A549 (cell line): ENCODE measurements at regions not wholly inside any gene's neighbourhood (a gene's known extent, or its start where the extent isn't known, plus 50 kb on each side); places are given as distances from the start of the nearest gene placed in this dataset.

ENCODE experiments used
- BCL3 ChIP-seq: fragments of >200 bp; sonication (Bioruptor Twin); formaldehyde crosslinking; IDR thresholded peaks from 3 replicates; pipeline ENCODE4 v1.6.1; 2016
- BHLHE40 ChIP-seq: IDR thresholded peaks from 2 replicates; pipeline ENCODE4 v1.6.1; 2012; ENCODE audit warnings: low read depth, low read length, inconsistent platforms
- CTCF ChIP-seq: fragments of >200 bp; sonication (Bioruptor Twin); formaldehyde crosslinking; IDR thresholded peaks from 3 replicates; pipeline ENCODE4 v1.5.1; 2016
- EP300 ChIP-seq, 2 experiments: fragments of >200 bp; sonication (Bioruptor Twin); formaldehyde crosslinking; IDR thresholded peaks; 2 replicates in 1 of 2; 3 replicates in 1 of 2; pipeline ENCODE4 v1.6.1; 2016 to 2017
- FOSL2 ChIP-seq, 2 experiments: fragments of 450-650 bp in 1 of 2; fragments of >200 bp in 1 of 2; sonication (Bioruptor Twin) in 1 of 2; formaldehyde crosslinking; IDR thresholded peaks; 2 replicates each; pipeline versions ENCODE4 v1.5.0 to v1.6.1; 2016 to 2020; ENCODE audit warnings: mild to moderate bottlenecking in 1 of 2, moderate library complexity in 1 of 2
- HOXA7 ChIP-seq: fragments of 250-450 bp; sonication (Bioruptor Pico); IDR thresholded peaks from 2 replicates; pipeline ENCODE4 v1.5.0; 2020; ENCODE audit warnings: mild to moderate bottlenecking, moderate library complexity
- JUN ChIP-seq, 2 experiments: fragments of >200 bp; sonication (Bioruptor Twin); formaldehyde crosslinking; IDR thresholded peaks; 2 replicates in 1 of 2; 3 replicates in 1 of 2; pipeline ENCODE4 v1.6.1; 2016 to 2017
- MAX ChIP-seq: IDR thresholded peaks from 2 replicates; pipeline ENCODE4 v1.6.1; 2012
- MYC ChIP-seq: IDR thresholded peaks from 2 replicates; pipeline ENCODE4 v1.6.1; 2012; ENCODE audit warnings: mild to moderate bottlenecking, inconsistent platforms, low read length, improper control_type of control experiment, borderline replicate concordance
- POLR2A ChIP-seq: IDR thresholded peaks from 2 replicates; pipeline ENCODE4 v1.6.1; 2012; ENCODE audit warnings: mild to moderate bottlenecking, low read length
- RAD21 ChIP-seq, 2 experiments: fragments of >200 bp in 1 of 2; sonication (Bioruptor Twin) in 1 of 2; formaldehyde crosslinking in 1 of 2; IDR thresholded peaks in 1 of 2; conservative IDR thresholded peaks in 1 of 2; 2 replicates in 1 of 2; 3 replicates in 1 of 2; pipeline ENCODE4 v1.6.1; 2012 to 2018; ENCODE audit warnings: inconsistent platforms in 1 of 2
- SMC3 ChIP-seq: fragments of >200 bp; sonication (Bioruptor Twin); formaldehyde crosslinking; IDR thresholded peaks from 3 replicates; pipeline ENCODE4 v1.6.1; 2018; ENCODE audit warnings: inconsistent platforms
- USF2 ChIP-seq: fragments of 450-650 bp; IDR thresholded peaks from 2 replicates; pipeline ENCODE4 v1.6.1; 2014; ENCODE audit warnings: antibody characterized with exemption
- ZSCAN20 ChIP-seq: fragments of 250-450 bp; sonication (Bioruptor Pico); IDR thresholded peaks from 2 replicates; pipeline ENCODE4 v1.8.0; 2022; ENCODE audit warnings: mild to moderate bottlenecking, moderate library complexity

- TF ChIP-seq CTCF = no peak
- no peak for TF ChIP-seq MAX
- TF ChIP-seq RAD21 (conservative IDR thresholded peaks at IDR 0.05 in 1 of 2, IDR thresholded peaks at IDR 0.05 in 1 of 2) = no peak
- no peak for TF ChIP-seq POLR2A
- TF ChIP-seq SMC3 = no peak
- TF ChIP-seq EP300 (IDR thresholded peaks at IDR 0.05) = no peak
- TF ChIP-seq HOXA7 (CRISPR knock-in tag) = no peak
- TF ChIP-seq ZSCAN20 (CRISPR knock-in tag) = no peak
- no peak for TF ChIP-seq FOSL2 (IDR thresholded peaks at IDR 0.05)
- TF ChIP-seq FOSL2 (CRISPR knock-in tag; IDR thresholded peaks at IDR 0.05) = no peak
- no peak for TF ChIP-seq MYC
- no peak for TF ChIP-seq BCL3
- TF ChIP-seq BHLHE40 = no peak
- no peak for TF ChIP-seq JUN (IDR thresholded peaks at IDR 0.05)
- TF ChIP-seq USF2 = no peak
Measured at GRCh38 chr2:219824996-219825395, 197.6 kb downstream of the SLC4A3 start.
